ENCODE measurements at regions not wholly inside any gene's neighbourhood (a gene's known extent, or its start where the extent isn't known, plus 50 kb on each side); places are given as distances from the start of the nearest gene placed in this dataset.

- no peak for DNase-seq
- TF ChIP-seq EZH2 (IDR thresholded peaks at IDR 0.05; ENCODE audit: insufficient read depth, poor library complexity, severe bottlenecking) (no peak), EZH2phosphoT487 (IDR thresholded peaks at IDR 0.05; ENCODE audit: insufficient read depth, low read depth) (no peak)
- no peak overlapping the region for H3K4me3 ChIP-seq
- H4K20me1 ChIP-seq (ENCODE audit: insufficient read depth), result no peaks in the 10 kb centered on the region
- 40 to 42% methylated on average over 17 of the region's 17 CpGs for WGBS, 2 experiments (ENCODE audit: low coverage in 1 of 2, low lambda C conversion rate in 2 of 2, missing lambda C conversion rate in 2 of 2)
- H3K27me3 ChIP-seq (replicated peaks; ENCODE audit: insufficient read depth), result no peaks in the 10 kb centered on the region
- no peaks in the 10 kb centered on the region for H3K36me3 ChIP-seq (ENCODE audit: low read depth)
- in situ Hi-C loops (cut with MboI), result no loop called here
- no peak overlapping the region for H3K27ac ChIP-seq
- H3K79me2 ChIP-seq (ENCODE audit: insufficient read depth), result no peaks in the 10 kb centered on the region
- no peak overlapping the region for H3K4me2 ChIP-seq (ENCODE audit: unreplicated experiment)
- H2AFZ ChIP-seq, result no peak overlapping the region
- no peaks in the 10 kb centered on the region for H3K9me3 ChIP-seq (ENCODE audit: low read depth)
- no peaks in the 10 kb centered on the region for H3K4me1 ChIP-seq (ENCODE audit: insufficient read depth)
- no peaks in the 10 kb centered on the region for H3F3A ChIP-seq (ENCODE audit: insufficient read depth)
- H3K9ac ChIP-seq, result no peak overlapping the region
- no peaks in the 10 kb centered on the region for H3K9me2 ChIP-seq (ENCODE audit: insufficient read depth)
These were observed 177.7 kb downstream of the CRLF2 start for GRCh38 chrX:1034717-1035116.

GRCh38 chrX:1031521-1032430 is 180.7 kb downstream of the CRLF2 start:
- no peaks in the 10 kb centered on the region for H3K9me2 ChIP-seq (ENCODE audit: insufficient read depth)
- in situ Hi-C loops (cut with MboI), result no loop called here
- H3F3A ChIP-seq (ENCODE audit: insufficient read depth), result no peaks in the 10 kb centered on the region
- TF ChIP-seq EZH2phosphoT487 (IDR thresholded peaks at IDR 0.05; ENCODE audit: insufficient read depth, low read depth) (no peak), EZH2 (IDR thresholded peaks at IDR 0.05; ENCODE audit: insufficient read depth, poor library complexity, severe bottlenecking) (no peak)
- no peaks in the 10 kb centered on the region for H3K4me1 ChIP-seq (ENCODE audit: insufficient read depth)
- no peak overlapping the region for H3K9ac ChIP-seq
- H3K4me2 ChIP-seq (ENCODE audit: unreplicated experiment), result no peak overlapping the region
- no peak for DNase-seq
- no peak overlapping the region for H3K27ac ChIP-seq
- 29 to 30% methylated on average over 37 to 38 of the region's 38 CpGs for WGBS, 2 experiments (ENCODE audit: low coverage in 1 of 2, low lambda C conversion rate in 2 of 2, missing lambda C conversion rate in 2 of 2)
- no peaks in the 10 kb centered on the region for H3K36me3 ChIP-seq (ENCODE audit: low read depth)
- H3K4me3 ChIP-seq, result no peak overlapping the region
- no peak overlapping the region for H2AFZ ChIP-seq
- no peaks in the 10 kb centered on the region for H3K79me2 ChIP-seq (ENCODE audit: insufficient read depth)
- H3K9me3 ChIP-seq (ENCODE audit: low read depth), result no peaks in the 10 kb centered on the region
- no peaks in the 10 kb centered on the region for H3K27me3 ChIP-seq (replicated peaks; ENCODE audit: insufficient read depth)
- H4K20me1 ChIP-seq (ENCODE audit: insufficient read depth), result no peaks in the 10 kb centered on the region

GRCh38 chrX:1029494-1029893 is 183.0 kb downstream of the CRLF2 start:
- no peak overlapping the region for H2AFZ ChIP-seq
- H4K20me1 ChIP-seq (ENCODE audit: insufficient read depth), result no peaks in the 10 kb centered on the region
- no peak overlapping the region for H3K4me2 ChIP-seq (ENCODE audit: unreplicated experiment)
- H3K4me3 ChIP-seq, result no peak overlapping the region
- H3K27ac ChIP-seq, result no peak overlapping the region
- H3K4me1 ChIP-seq (ENCODE audit: insufficient read depth), result no peaks in the 10 kb centered on the region
- H3K9me3 ChIP-seq (ENCODE audit: low read depth), result no peaks in the 10 kb centered on the region
- TF ChIP-seq EZH2phosphoT487 (IDR thresholded peaks at IDR 0.05; ENCODE audit: insufficient read depth, low read depth), result no peak
- H3K9ac ChIP-seq, result no peak overlapping the region
- 55 to 57% methylated on average over 15 of the region's 15 CpGs for WGBS, 2 experiments (ENCODE audit: low coverage in 1 of 2, low lambda C conversion rate in 2 of 2, missing lambda C conversion rate in 2 of 2)
- H3K27me3 ChIP-seq (replicated peaks; ENCODE audit: insufficient read depth), result no peaks in the 10 kb centered on the region
- no peaks in the 10 kb centered on the region for H3K36me3 ChIP-seq (ENCODE audit: low read depth)
- no peaks in the 10 kb centered on the region for H3F3A ChIP-seq (ENCODE audit: insufficient read depth)
- H3K9me2 ChIP-seq (ENCODE audit: insufficient read depth), result no peaks in the 10 kb centered on the region
- H3K79me2 ChIP-seq (ENCODE audit: insufficient read depth), result no peaks in the 10 kb centered on the region
- in situ Hi-C loops (cut with MboI), result no loop called here
- no peak for DNase-seq

GRCh38 chrX:1027680-1028079 is 184.8 kb downstream of the CRLF2 start:
- in situ Hi-C loops (cut with MboI), result no loop called here

More at GRCh38 chrX:1027680-1028079, 184.8 kb downstream of the CRLF2 start:
- TF ChIP-seq EZH2phosphoT487 (IDR thresholded peaks at IDR 0.05; ENCODE audit: insufficient read depth, low read depth), result no peak
- no peak for TF ChIP-seq EZH2 (IDR thresholded peaks at IDR 0.05; ENCODE audit: insufficient read depth, poor library complexity, severe bottlenecking)
- no peaks in the 10 kb centered on the region for H4K20me1 ChIP-seq (ENCODE audit: insufficient read depth)
- no peaks in the 10 kb centered on the region for H3K36me3 ChIP-seq (ENCODE audit: low read depth)
- H3K79me2 ChIP-seq (ENCODE audit: insufficient read depth), result no peaks in the 10 kb centered on the region
- no peak overlapping the region for H2AFZ ChIP-seq
- H3K9me2 ChIP-seq (ENCODE audit: insufficient read depth), result no peaks in the 10 kb centered on the region
- no peaks in the 10 kb centered on the region for H3F3A ChIP-seq (ENCODE audit: insufficient read depth)
- H3K27ac ChIP-seq, result no peak overlapping the region
- H3K4me3 ChIP-seq, result no peak overlapping the region
- no peak overlapping the region for H3K4me2 ChIP-seq (ENCODE audit: unreplicated experiment)
- no peak for DNase-seq
- H3K4me1 ChIP-seq (ENCODE audit: insufficient read depth), result no peaks in the 10 kb centered on the region
- no peaks in the 10 kb centered on the region for H3K27me3 ChIP-seq (replicated peaks; ENCODE audit: insufficient read depth)
- no peaks in the 10 kb centered on the region for H3K9me3 ChIP-seq (ENCODE audit: low read depth)
- H3K9ac ChIP-seq, result no peak overlapping the region
